ENCODE measurements at regions not wholly inside any gene's neighbourhood (a gene's known extent, or its start where the extent isn't known, plus 50 kb on each side); places are given as distances from the start of the nearest gene placed in this dataset.

DNA sequence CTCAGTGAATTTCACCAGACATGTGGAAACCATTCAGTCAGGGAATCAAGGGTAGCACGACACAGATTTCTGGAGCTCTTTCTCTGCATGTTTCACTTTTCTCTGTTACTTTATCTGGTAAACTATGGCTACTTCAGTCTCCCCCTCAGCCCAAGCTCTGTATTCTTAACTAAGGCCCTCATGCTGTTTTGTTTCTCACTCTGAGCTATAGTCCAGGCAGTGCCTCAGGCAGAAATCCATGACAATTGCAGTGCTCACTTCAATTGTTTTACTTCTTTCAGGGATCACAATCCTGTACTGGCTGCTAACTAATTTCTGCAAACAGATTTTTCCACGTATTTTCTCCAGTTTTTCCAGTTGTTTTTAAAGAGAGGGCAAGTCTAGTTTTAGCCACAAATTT, 1599.9 kb upstream of the LRRTM3 start:
- no peaks in the 10 kb centered on the region for H3K36me3 ChIP-seq (ENCODE audit: control insufficient read depth in 2 of 2, insufficient read depth in 2 of 2, low read length in 1 of 2)
- 43 to 53% methylated on average over 2 of the region's 2 CpGs for WGBS, 2 donors

DNA sequence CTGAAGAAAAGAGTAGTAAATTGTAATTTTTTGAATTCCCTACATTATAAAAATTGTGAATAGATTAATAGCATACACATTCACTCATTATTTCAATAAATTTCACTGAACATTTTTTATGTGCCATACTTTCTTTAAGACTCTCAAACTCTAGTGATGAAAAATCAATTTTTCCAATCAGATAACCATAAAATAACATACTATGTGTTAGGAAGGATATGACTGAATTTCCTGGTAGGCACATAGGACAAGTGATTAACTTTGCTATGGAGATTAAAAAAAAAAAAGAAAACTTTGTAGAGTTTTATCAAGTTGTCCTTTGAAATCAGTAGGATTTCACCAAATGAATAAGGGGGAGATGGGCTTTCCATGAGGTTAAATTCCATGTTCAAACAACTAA, 1597.3 kb upstream of the LRRTM3 start:
- H3K27ac ChIP-seq (ENCODE audit: low read depth in 2 of 2, low read length in 1 of 2) = no peak overlapping the region
- no peaks in the 10 kb centered on the region for H3K4me1 ChIP-seq (ENCODE audit: control insufficient read depth in 2 of 2, insufficient read depth in 2 of 2, low read length in 1 of 2)
- no peak overlapping the region for H3K4me3 ChIP-seq (ENCODE audit: low read depth in 1 of 2, low read length in 2 of 2)
- no peaks in the 10 kb centered on the region for H3K9me3 ChIP-seq (ENCODE audit: control insufficient read depth in 2 of 2, insufficient read depth in 1 of 2, low read depth in 1 of 2, low read length in 1 of 2)
- H3K27me3 ChIP-seq (ENCODE audit: control insufficient read depth in 1 of 2, insufficient read depth in 2 of 2, low read length in 2 of 2) = no peaks in the 10 kb centered on the region
- H3K36me3 ChIP-seq (ENCODE audit: control insufficient read depth in 2 of 2, insufficient read depth in 2 of 2, low read length in 1 of 2) = no peaks in the 10 kb centered on the region

More for the DNA sequence above, 1599.9 kb upstream of the LRRTM3 start:
- Histone ChIP-seq H3K27ac (ENCODE audit: low read depth in 2 of 2, low read length in 1 of 2) (no peak overlapping the region), H3K27me3 (ENCODE audit: control insufficient read depth in 1 of 2, insufficient read depth in 2 of 2, low read length in 2 of 2) (no peaks in the 10 kb centered on the region), H3K4me3 (ENCODE audit: low read depth in 1 of 2, low read length in 2 of 2) (no peak overlapping the region), H3K9me3 (ENCODE audit: control insufficient read depth in 2 of 2, insufficient read depth in 1 of 2, low read depth in 1 of 2, low read length in 1 of 2) (no peaks in the 10 kb centered on the region), H3K4me1 (ENCODE audit: control insufficient read depth in 2 of 2, insufficient read depth in 2 of 2, low read length in 1 of 2) (no peaks in the 10 kb centered on the region)

DNA sequence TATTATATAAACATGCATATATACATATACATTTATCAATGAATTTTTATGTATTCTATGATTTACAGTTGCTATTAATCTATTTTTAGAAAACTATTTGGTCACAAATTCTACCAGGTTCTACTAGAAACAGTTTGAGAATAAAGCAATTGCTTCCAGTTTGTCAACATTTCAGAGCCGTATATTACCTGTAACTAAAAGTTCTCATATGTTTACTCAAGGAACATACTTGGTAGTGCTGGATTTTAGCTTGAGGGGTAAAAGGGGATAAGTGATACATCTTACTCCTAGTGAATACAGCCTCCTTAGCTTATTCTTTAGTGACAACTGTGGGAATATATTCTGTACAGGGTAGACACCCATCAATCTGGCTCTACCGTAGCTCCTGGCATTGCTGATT, 1590.5 kb upstream of the LRRTM3 start:
- Histone ChIP-seq H3K27me3 (ENCODE audit: control insufficient read depth in 1 of 2, insufficient read depth in 2 of 2, low read length in 2 of 2) (no peaks in the 10 kb centered on the region), H3K27ac (ENCODE audit: low read depth in 2 of 2, low read length in 1 of 2) (no peak overlapping the region), H3K4me1 (ENCODE audit: control insufficient read depth in 2 of 2, insufficient read depth in 2 of 2, low read length in 1 of 2) (no peaks in the 10 kb centered on the region), H3K4me3 (ENCODE audit: low read depth in 1 of 2, low read length in 2 of 2) (no peak overlapping the region), H3K9me3 (ENCODE audit: control insufficient read depth in 2 of 2, insufficient read depth in 1 of 2, low read depth in 1 of 2, low read length in 1 of 2) (no peaks in the 10 kb centered on the region), H3K36me3 (ENCODE audit: control insufficient read depth in 2 of 2, insufficient read depth in 2 of 2, low read length in 1 of 2) (no peaks in the 10 kb centered on the region)
- WGBS, 2 donors = 57 to 58% methylated on average over 2 of the region's 2 CpGs

DNA sequence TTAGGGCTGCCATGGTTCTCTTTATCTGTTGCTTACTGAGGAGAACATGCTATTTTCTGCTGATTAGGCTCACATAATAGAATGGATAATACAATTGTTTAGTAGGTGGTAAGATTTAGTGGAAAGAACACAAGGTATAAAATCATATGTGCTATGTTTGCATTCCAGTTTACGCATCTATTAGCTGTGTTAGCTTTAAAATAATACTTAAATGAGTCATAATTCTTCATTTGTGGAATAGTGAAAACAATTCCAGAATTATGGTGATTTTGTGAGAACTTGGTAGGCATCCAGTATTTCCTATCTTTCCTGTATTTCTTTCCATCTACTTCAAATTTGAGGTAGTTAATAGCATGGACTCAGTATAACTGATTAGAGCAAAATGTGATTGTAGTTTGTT, 1585.5 kb upstream of the LRRTM3 start:
- WGBS, 2 donors = 67 to 88% methylated on average over 1 of the region's 1 CpG
- Histone ChIP-seq H3K27me3 (ENCODE audit: control insufficient read depth in 1 of 2, insufficient read depth in 2 of 2, low read length in 2 of 2) (no peaks in the 10 kb centered on the region), H3K9me3 (ENCODE audit: control insufficient read depth in 2 of 2, insufficient read depth in 1 of 2, low read depth in 1 of 2, low read length in 1 of 2) (no peaks in the 10 kb centered on the region), H3K36me3 (ENCODE audit: control insufficient read depth in 2 of 2, insufficient read depth in 2 of 2, low read length in 1 of 2) (no peaks in the 10 kb centered on the region), H3K4me1 (ENCODE audit: control insufficient read depth in 2 of 2, insufficient read depth in 2 of 2, low read length in 1 of 2) (no peaks in the 10 kb centered on the region), H3K4me3 (ENCODE audit: low read depth in 1 of 2, low read length in 2 of 2) (no peak overlapping the region), H3K27ac (ENCODE audit: low read depth in 2 of 2, low read length in 1 of 2) (no peak overlapping the region)

DNA sequence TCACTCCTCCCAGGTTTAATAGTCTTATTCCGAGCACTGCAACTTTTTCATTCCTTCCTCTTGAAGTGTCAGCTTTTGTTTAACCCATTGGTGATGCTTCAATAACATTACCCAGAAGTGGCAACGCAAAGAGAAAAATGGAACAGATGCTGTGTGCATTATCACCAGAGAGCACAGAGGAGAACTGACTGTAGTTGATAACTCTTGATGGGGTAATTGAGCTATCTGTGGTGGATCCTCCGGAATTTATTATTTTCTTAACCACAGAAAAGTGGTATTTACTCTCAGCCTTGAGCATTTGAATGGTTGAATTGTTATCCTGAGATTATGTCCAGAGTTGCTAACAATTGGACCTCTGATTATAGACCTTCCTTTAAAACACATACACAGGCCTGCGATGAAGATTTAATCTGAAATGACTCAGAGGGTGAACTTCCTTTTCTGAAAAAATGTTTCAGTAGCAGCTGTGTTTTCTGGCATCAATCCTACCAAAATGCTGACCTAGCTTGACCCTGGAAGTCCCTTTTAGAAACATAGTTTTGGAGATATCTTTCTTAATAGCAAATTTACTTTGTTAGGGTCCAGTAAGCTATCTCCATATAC, 1584.4 kb upstream of the LRRTM3 start:
- Histone ChIP-seq H3K36me3 (ENCODE audit: control insufficient read depth in 2 of 2, insufficient read depth in 2 of 2, low read length in 1 of 2) (no peaks in the 10 kb centered on the region), H3K4me1 (ENCODE audit: control insufficient read depth in 2 of 2, insufficient read depth in 2 of 2, low read length in 1 of 2) (no peaks in the 10 kb centered on the region), H3K27ac (ENCODE audit: low read depth in 2 of 2, low read length in 1 of 2) (no peak overlapping the region), H3K9me3 (ENCODE audit: control insufficient read depth in 2 of 2, insufficient read depth in 1 of 2, low read depth in 1 of 2, low read length in 1 of 2) (no peaks in the 10 kb centered on the region), H3K4me3 (ENCODE audit: low read depth in 1 of 2, low read length in 2 of 2) (no peak overlapping the region), H3K27me3 (ENCODE audit: control insufficient read depth in 1 of 2, insufficient read depth in 2 of 2, low read length in 2 of 2) (no peaks in the 10 kb centered on the region)
- 41 to 44% methylated on average over 4 of the region's 4 CpGs for WGBS, 2 donors

DNA sequence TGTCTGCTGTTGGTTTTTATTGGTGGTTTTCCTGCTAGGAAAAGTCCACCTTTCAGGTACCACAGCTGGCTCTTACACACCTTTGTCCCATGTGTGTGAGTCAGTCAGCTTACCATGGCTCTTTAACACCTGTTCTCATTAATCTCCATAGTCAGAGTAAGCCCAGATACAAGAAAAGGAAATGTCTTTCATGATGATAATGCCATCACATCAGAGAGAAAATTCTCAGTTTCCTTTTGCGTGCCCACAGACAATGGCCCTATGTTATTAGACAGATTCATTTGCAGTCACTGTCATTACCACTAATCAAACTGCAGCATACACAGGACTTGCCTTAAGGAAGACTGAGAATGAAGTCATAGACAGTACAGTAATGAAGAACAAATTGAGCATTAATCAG, 1583.6 kb upstream of the LRRTM3 start:
- Histone ChIP-seq H3K4me3 (ENCODE audit: low read depth in 1 of 2, low read length in 2 of 2) (no peak overlapping the region), H3K27me3 (ENCODE audit: control insufficient read depth in 1 of 2, insufficient read depth in 2 of 2, low read length in 2 of 2) (no peaks in the 10 kb centered on the region), H3K4me1 (ENCODE audit: control insufficient read depth in 2 of 2, insufficient read depth in 2 of 2, low read length in 1 of 2) (no peaks in the 10 kb centered on the region), H3K27ac (ENCODE audit: low read depth in 2 of 2, low read length in 1 of 2) (no peak overlapping the region), H3K9me3 (ENCODE audit: control insufficient read depth in 2 of 2, insufficient read depth in 1 of 2, low read depth in 1 of 2, low read length in 1 of 2) (no peaks in the 10 kb centered on the region), H3K36me3 (ENCODE audit: control insufficient read depth in 2 of 2, insufficient read depth in 2 of 2, low read length in 1 of 2) (no peaks in the 10 kb centered on the region)
- 51 to 73% methylated on average over 1 of the region's 1 CpG for WGBS, 2 donors

DNA sequence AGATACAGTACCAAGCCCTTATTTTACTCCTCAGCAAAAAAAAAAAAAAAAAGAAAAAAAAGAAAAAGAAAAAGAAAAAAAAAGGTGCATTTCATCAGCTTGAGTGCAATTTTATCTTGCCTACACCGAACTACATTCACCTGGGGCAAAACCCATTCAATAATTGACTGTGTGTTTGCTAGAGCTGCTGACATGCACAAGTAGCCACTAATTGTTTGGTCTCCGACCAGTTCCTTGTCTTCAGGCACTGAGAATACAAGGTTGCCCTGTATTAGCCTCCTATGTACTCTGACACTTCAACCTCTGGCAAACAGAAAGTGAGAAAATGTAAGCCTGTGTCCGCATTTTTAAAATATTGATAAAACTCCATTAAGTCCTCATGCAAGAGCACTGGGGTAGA, 1579.4 kb upstream of the LRRTM3 start:
- Histone ChIP-seq H3K4me1 (ENCODE audit: control insufficient read depth in 2 of 2, insufficient read depth in 2 of 2, low read length in 1 of 2) (no peaks in the 10 kb centered on the region), H3K27ac (ENCODE audit: low read depth in 2 of 2, low read length in 1 of 2) (no peak overlapping the region), H3K4me3 (ENCODE audit: low read depth in 1 of 2, low read length in 2 of 2) (no peak overlapping the region), H3K9me3 (ENCODE audit: control insufficient read depth in 2 of 2, insufficient read depth in 1 of 2, low read depth in 1 of 2, low read length in 1 of 2) (no peaks in the 10 kb centered on the region), H3K36me3 (ENCODE audit: control insufficient read depth in 2 of 2, insufficient read depth in 2 of 2, low read length in 1 of 2) (no peaks in the 10 kb centered on the region), H3K27me3 (ENCODE audit: control insufficient read depth in 1 of 2, insufficient read depth in 2 of 2, low read length in 2 of 2) (no peaks in the 10 kb centered on the region)
- WGBS, 2 donors = 47 to 50% methylated on average over 3 of the region's 3 CpGs

DNA sequence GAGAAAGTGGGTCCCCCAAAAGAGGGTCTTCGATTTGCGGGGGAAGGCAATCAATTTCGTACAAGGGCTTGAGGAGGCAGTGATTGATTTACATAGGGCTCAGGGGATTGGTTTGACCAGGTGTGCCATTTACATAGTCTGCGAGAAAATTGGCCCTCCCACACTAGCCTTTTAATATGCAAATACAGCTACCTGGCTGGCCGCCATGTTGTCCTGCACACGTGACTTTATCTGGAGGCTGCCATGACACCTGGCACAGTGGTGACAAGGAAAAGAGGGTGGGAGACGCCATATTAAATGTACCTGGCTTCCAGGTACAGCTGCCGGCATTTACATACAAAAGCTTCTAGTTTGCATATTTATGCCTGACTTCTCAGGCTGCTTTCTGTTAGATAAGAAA, 1577.2 kb upstream of the LRRTM3 start:
- WGBS, 2 donors = 87 to 92% methylated on average over 8 of the region's 8 CpGs
- Histone ChIP-seq H3K4me1 (ENCODE audit: control insufficient read depth in 2 of 2, insufficient read depth in 2 of 2, low read length in 1 of 2) (no peaks in the 10 kb centered on the region), H3K9me3 (ENCODE audit: control insufficient read depth in 2 of 2, insufficient read depth in 1 of 2, low read depth in 1 of 2, low read length in 1 of 2) (no peaks in the 10 kb centered on the region), H3K27me3 (ENCODE audit: control insufficient read depth in 1 of 2, insufficient read depth in 2 of 2, low read length in 2 of 2) (no peaks in the 10 kb centered on the region), H3K36me3 (ENCODE audit: control insufficient read depth in 2 of 2, insufficient read depth in 2 of 2, low read length in 1 of 2) (no peaks in the 10 kb centered on the region), H3K27ac (ENCODE audit: low read depth in 2 of 2, low read length in 1 of 2) (no peak overlapping the region), H3K4me3 (ENCODE audit: low read depth in 1 of 2, low read length in 2 of 2) (no peak overlapping the region)

DNA sequence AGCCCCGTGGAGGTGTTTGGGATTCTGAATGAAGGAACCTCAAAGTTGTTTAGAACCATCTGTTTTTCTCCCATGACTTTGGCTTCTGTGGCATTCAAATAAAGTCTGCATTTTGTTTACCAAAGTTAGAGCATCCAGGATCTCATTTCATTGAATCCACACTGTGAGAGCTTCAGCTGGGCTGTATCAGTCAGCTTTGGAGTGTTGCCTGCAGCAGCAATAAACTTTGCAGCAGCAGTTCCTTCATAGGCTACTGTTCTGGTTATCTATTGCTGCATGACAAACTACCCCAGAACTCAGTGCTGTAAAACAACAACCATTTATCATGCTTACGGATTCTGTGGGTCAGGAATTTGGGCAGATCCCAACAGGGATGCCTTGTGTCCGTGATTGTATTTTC, 1575.2 kb upstream of the LRRTM3 start:
- no peaks in the 10 kb centered on the region for H3K27me3 ChIP-seq (ENCODE audit: control insufficient read depth in 1 of 2, insufficient read depth in 2 of 2, low read length in 2 of 2)
- WGBS, 2 donors = 40% methylated on average over 3 of the region's 3 CpGs
- no peaks in the 10 kb centered on the region for H3K9me3 ChIP-seq (ENCODE audit: control insufficient read depth in 2 of 2, insufficient read depth in 1 of 2, low read depth in 1 of 2, low read length in 1 of 2)
- no peaks in the 10 kb centered on the region for H3K4me1 ChIP-seq (ENCODE audit: control insufficient read depth in 2 of 2, insufficient read depth in 2 of 2, low read length in 1 of 2)
- no peaks in the 10 kb centered on the region for H3K36me3 ChIP-seq (ENCODE audit: control insufficient read depth in 2 of 2, insufficient read depth in 2 of 2, low read length in 1 of 2)
- H3K27ac ChIP-seq (ENCODE audit: low read depth in 2 of 2, low read length in 1 of 2) = no peak overlapping the region
- no peak overlapping the region for H3K4me3 ChIP-seq (ENCODE audit: low read depth in 1 of 2, low read length in 2 of 2)

DNA sequence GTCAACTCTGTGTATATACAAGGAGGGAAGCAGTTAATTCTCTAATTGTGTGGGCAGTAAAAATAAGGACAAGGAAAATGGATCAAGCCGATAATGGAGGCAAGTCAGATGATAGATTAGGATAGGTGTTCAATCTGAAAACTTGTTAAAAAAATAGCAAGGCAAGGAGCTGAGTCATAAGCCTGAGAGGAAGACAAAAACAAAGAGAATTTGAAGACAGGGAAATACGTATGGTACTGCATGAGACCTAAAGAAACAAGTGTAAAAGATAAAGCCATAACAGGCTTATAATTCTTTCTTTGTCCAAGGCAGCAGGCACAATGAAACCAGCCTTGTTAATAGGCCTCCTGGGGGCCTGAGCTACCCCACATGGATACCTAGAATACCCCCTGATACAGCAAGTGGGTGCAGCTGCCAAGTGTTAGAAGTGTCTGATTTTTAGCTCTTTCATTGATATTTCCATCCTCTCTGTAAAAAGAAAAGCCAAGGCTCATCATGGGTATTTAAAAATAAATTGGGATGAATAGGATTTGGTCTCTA, 1570.6 kb upstream of the LRRTM3 start:
- Histone ChIP-seq H3K27ac (ENCODE audit: low read depth in 2 of 2, low read length in 1 of 2) (no peak overlapping the region), H3K4me3 (ENCODE audit: low read depth in 1 of 2, low read length in 2 of 2) (no peak overlapping the region), H3K36me3 (ENCODE audit: control insufficient read depth in 2 of 2, insufficient read depth in 2 of 2, low read length in 1 of 2) (no peaks in the 10 kb centered on the region), H3K27me3 (ENCODE audit: control insufficient read depth in 1 of 2, insufficient read depth in 2 of 2, low read length in 2 of 2) (no peaks in the 10 kb centered on the region), H3K4me1 (ENCODE audit: control insufficient read depth in 2 of 2, insufficient read depth in 2 of 2, low read length in 1 of 2) (no peaks in the 10 kb centered on the region), H3K9me3 (ENCODE audit: control insufficient read depth in 2 of 2, insufficient read depth in 1 of 2, low read depth in 1 of 2, low read length in 1 of 2) (no peaks in the 10 kb centered on the region)
- WGBS, 2 donors = 65 to 73% methylated on average over 2 of the region's 2 CpGs

Measured in esophagus (tissue), 2 donors.